Peyer's patch (tissue), 4 donors: ENCODE measurements at regions not wholly inside any gene's neighbourhood (a gene's known extent, or its start where the extent isn't known, plus 50 kb on each side); places are given as distances from the start of the nearest gene placed in this dataset.

Experiments used
- POLR2A ChIP-seq, 2 donors: fragments of 450-650 bp; IDR thresholded peaks; one replicate each; pipeline ENCODE4 v1.5.1; 2017; ENCODE audit warnings: antibody characterized with exemption in 2 of 2, mild to moderate bottlenecking in 2 of 2, moderate library complexity in 2 of 2
- TF ChIP-seq, protein P1 (sequence below), 6 experiments: fragments of 450-650 bp in 4 of 6; fragments of 200-600 bp in 2 of 6; sonication (generic) in 1 of 6; IDR thresholded peaks; one replicate each; pipeline ENCODE4 v1.5.1; 2017 to 2019; ENCODE audit warnings: antibody characterized with exemption in 6 of 6, mild to moderate bottlenecking in 3 of 6, moderate library complexity in 1 of 6

DNA sequence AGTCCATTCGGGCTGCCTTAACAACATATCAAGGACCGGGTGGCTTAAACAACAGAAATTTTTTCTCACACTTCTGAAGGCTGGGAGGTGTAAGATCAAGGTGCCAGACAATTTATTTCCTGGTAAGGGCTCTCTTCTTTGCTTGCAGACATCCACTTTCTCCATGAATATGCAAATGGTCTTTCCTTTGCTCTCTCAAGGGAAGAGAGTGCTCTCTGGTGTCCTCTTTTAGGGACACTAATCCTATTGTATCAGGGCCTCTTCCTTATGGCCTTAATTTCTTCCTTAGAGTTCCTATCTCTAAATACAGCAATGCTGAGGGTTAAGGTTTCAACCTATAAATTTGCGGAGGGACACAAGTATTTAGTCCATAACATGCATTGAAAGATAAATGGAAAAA lies 770.8 kb downstream of the DSC3 start:
- TF ChIP-seq, protein P1, sequence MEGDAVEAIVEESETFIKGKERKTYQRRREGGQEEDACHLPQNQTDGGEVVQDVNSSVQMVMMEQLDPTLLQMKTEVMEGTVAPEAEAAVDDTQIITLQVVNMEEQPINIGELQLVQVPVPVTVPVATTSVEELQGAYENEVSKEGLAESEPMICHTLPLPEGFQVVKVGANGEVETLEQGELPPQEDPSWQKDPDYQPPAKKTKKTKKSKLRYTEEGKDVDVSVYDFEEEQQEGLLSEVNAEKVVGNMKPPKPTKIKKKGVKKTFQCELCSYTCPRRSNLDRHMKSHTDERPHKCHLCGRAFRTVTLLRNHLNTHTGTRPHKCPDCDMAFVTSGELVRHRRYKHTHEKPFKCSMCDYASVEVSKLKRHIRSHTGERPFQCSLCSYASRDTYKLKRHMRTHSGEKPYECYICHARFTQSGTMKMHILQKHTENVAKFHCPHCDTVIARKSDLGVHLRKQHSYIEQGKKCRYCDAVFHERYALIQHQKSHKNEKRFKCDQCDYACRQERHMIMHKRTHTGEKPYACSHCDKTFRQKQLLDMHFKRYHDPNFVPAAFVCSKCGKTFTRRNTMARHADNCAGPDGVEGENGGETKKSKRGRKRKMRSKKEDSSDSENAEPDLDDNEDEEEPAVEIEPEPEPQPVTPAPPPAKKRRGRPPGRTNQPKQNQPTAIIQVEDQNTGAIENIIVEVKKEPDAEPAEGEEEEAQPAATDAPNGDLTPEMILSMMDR (IDR thresholded peaks at IDR 0.05): no peak
- no peak for TF ChIP-seq POLR2A (IDR thresholded peaks at IDR 0.05)
